ENCODE measurements at regions not wholly inside any gene's neighbourhood (a gene's known extent, or its start where the extent isn't known, plus 50 kb on each side); places are given as distances from the start of the nearest gene placed in this dataset.

- H3K4me1 Mint-ChIP-seq: no peaks in the 10 kb centered on the region
- no peaks in the 10 kb centered on the region for H3K36me3 ChIP-seq (ENCODE audit: control insufficient read depth, insufficient read depth, low read length)
Observed at GRCh38 chr9:118651511-118651910, 717.7 kb downstream of the BRINP1 start.

GRCh38 chr9:118652258-118652657 lies 717.0 kb downstream of the BRINP1 start:
- TF ChIP-seq CTCF (IDR thresholded peaks at IDR 0.05): no peak
- ATAC-seq: no peak
- DNase-seq: no peak
- Mint-ChIP-seq H3K27me3 (ENCODE audit: low read depth in 2 of 2) (no peaks in the 10 kb centered on the region), H3K36me3 (no peaks in the 10 kb centered on the region), H3K27ac (no peak overlapping the region), H3K9me3 (peaks cover 8 to 15% of the 10 kb centered on the region in 2 donors), H3K4me3 (no peak overlapping the region), H3K4me1 (no peaks in the 10 kb centered on the region)
- Histone ChIP-seq H3K4me3 (ENCODE audit: low read length) (no peak overlapping the region), H3K27me3 (ENCODE audit: control insufficient read depth, insufficient read depth, low read length) (no peaks in the 10 kb centered on the region), H3K27ac (ENCODE audit: low read length) (no peak overlapping the region), H3K36me3 (ENCODE audit: control insufficient read depth, insufficient read depth, low read length) (no peaks in the 10 kb centered on the region), H3K4me1 (ENCODE audit: control insufficient read depth, insufficient read depth, low read length) (no peaks in the 10 kb centered on the region), H3K9me3 (ENCODE audit: control insufficient read depth, insufficient read depth, low read length) (peaks cover 3% of the 10 kb centered on the region)
- intact Hi-C loops (cut with micrococcal nuclease): no loop called here
- WGBS (ENCODE audit: insufficient coverage): 75% methylated on average over 1 of the region's 2 CpGs

More at GRCh38 chr9:118651511-118651910, 717.7 kb downstream of the BRINP1 start:
- no peaks in the 10 kb centered on the region for H3K36me3 Mint-ChIP-seq
- Histone ChIP-seq H3K9me3 (ENCODE audit: control insufficient read depth, insufficient read depth, low read length) (peaks cover 8% of the 10 kb centered on the region), H3K27ac (ENCODE audit: low read length) (no peak overlapping the region), H3K4me1 (ENCODE audit: control insufficient read depth, insufficient read depth, low read length) (no peaks in the 10 kb centered on the region), H3K27me3 (ENCODE audit: control insufficient read depth, insufficient read depth, low read length) (no peaks in the 10 kb centered on the region), H3K4me3 (ENCODE audit: low read length) (no peak overlapping the region)
- H3K27me3 Mint-ChIP-seq (ENCODE audit: low read depth in 2 of 2): no peaks in the 10 kb centered on the region
- no peak for TF ChIP-seq CTCF (IDR thresholded peaks at IDR 0.05)
- peaks cover 8 to 15% of the 10 kb centered on the region in 2 donors for H3K9me3 Mint-ChIP-seq
- intact Hi-C loops (cut with micrococcal nuclease): no loop called here
- H3K4me3 Mint-ChIP-seq: no peak overlapping the region
- no CpG with 5 or more reads among the region's 2 CpGs for WGBS (ENCODE audit: insufficient coverage)
- no peak for ATAC-seq
- H3K27ac Mint-ChIP-seq: no peak overlapping the region
- DNase-seq: no peak

GRCh38 chr9:118652912-118653311 lies 716.3 kb downstream of the BRINP1 start:
- no peak for TF ChIP-seq CTCF (IDR thresholded peaks at IDR 0.05)
- whole genome bisulfite sequencing (ENCODE audit: insufficient coverage): no CpG with 5 or more reads among the region's 2 CpGs
- Histone ChIP-seq H3K9me3 (ENCODE audit: control insufficient read depth, insufficient read depth, low read length) (no peaks in the 10 kb centered on the region), H3K36me3 (ENCODE audit: control insufficient read depth, insufficient read depth, low read length) (no peaks in the 10 kb centered on the region), H3K4me3 (ENCODE audit: low read length) (no peak overlapping the region), H3K27ac (ENCODE audit: low read length) (no peak overlapping the region), H3K4me1 (ENCODE audit: control insufficient read depth, insufficient read depth, low read length) (no peaks in the 10 kb centered on the region), H3K27me3 (ENCODE audit: control insufficient read depth, insufficient read depth, low read length) (no peaks in the 10 kb centered on the region)
- ATAC-seq (no peak), DNase-seq (no peak)
- Mint-ChIP-seq H3K27me3 (ENCODE audit: low read depth in 2 of 2) (no peaks in the 10 kb centered on the region), H3K36me3 (no peaks in the 10 kb centered on the region), H3K27ac (no peak overlapping the region), H3K4me3 (no peak overlapping the region), H3K4me1 (no peaks in the 10 kb centered on the region), H3K9me3 (peaks cover 8 to 15% of the 10 kb centered on the region in 2 donors)
- intact Hi-C loops (cut with micrococcal nuclease): no loop called here

DNA sequence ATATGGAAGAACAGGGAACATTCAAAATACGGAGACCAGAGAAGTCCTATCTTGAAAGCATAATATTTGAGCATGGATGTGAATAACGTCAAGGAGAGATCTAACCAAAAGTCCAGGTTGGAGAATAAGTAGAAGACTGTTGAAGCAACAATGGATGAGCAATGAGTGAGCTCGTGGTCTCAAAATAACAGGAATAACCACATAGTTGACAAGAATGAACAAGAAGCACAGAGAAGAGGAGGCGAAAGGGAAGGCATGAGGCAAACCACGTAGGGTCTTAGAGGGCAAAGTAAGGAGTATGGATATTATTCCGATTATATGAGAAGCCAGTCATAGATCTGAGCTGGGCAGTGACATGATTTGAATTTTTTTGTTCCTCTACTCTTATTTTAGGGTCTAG lies 710.2 kb downstream of the BRINP1 start:
- Mint-ChIP-seq H3K27ac (no peak overlapping the region), H3K4me1 (no peaks in the 10 kb centered on the region)

More for the DNA sequence above, 710.2 kb downstream of the BRINP1 start:
- intact Hi-C loops (cut with micrococcal nuclease): no loop called here
- Mint-ChIP-seq H3K36me3 (no peaks in the 10 kb centered on the region), H3K27me3 (ENCODE audit: low read depth in 2 of 2) (no peaks in the 10 kb centered on the region), H3K9me3 (peaks cover 12 to 20% of the 10 kb centered on the region in 2 donors), H3K4me3 (no peak overlapping the region)
- Histone ChIP-seq H3K27ac (ENCODE audit: low read length) (no peak overlapping the region), H3K9me3 (ENCODE audit: control insufficient read depth, insufficient read depth, low read length) (no peaks in the 10 kb centered on the region), H3K4me1 (ENCODE audit: control insufficient read depth, insufficient read depth, low read length) (no peaks in the 10 kb centered on the region), H3K36me3 (ENCODE audit: control insufficient read depth, insufficient read depth, low read length) (no peaks in the 10 kb centered on the region), H3K4me3 (ENCODE audit: low read length) (no peak overlapping the region), H3K27me3 (ENCODE audit: control insufficient read depth, insufficient read depth, low read length) (no peaks in the 10 kb centered on the region)
- WGBS (ENCODE audit: insufficient coverage): 73% methylated on average over 6 of the region's 6 CpGs
- ATAC-seq: no peak
- no peak for DNase-seq
- no peak for TF ChIP-seq CTCF (IDR thresholded peaks at IDR 0.05)

Data from natural killer cell (primary cell).